A549 (cell line): ENCODE measurements at regions not wholly inside any gene's neighbourhood (a gene's known extent, or its start where the extent isn't known, plus 50 kb on each side); places are given as distances from the start of the nearest gene placed in this dataset.
"Not testable (repeated sequence)": the region's sequence is repeated elsewhere in the genome, so short reads cannot be mapped to it uniquely, and the experiment has no call there.

ENCODE experiments used
- ATAC-seq, 2 experiments: fragments of 200-7000 bp in 1 of 2; fragments of >200 bp in 1 of 2; cut with Nextera tagmentation in 1 of 2; cut with Tn5 transposase in 1 of 2; 3 replicates each; pipeline versions ENCODE4 v1.8.0 to v1.9.1; 2018 to 2020; ENCODE audit warnings: mild to moderate bottlenecking in 1 of 2, moderate library complexity in 1 of 2
- CTCF ChIA-PET: fragments of 300-600 bp; sonication (Branson Sonifier 250); formaldehyde crosslinking; extraction: SDS; loops from one replicate; lab custom pipeline; 2021; ENCODE audit warnings: antibody characterized with exemption, inconsistent platforms; lab: Yijun Ruan, JAX
- POLR2A ChIA-PET: fragments of 350-600 bp; formaldehyde crosslinking; extraction: SDS; loops from one replicate; lab custom pipeline; 2021; ENCODE audit warnings: antibody characterized with exemption, inconsistent platforms; lab: Yijun Ruan, JAX
- DNase-seq, 2 experiments: peaks; one replicate each; pipeline versions ENCODE4 v3.0.0 to v3.0.0-alpha.2; 2011 to 2016; ENCODE audit warnings: low read depth in 1 of 2, low spot score in 1 of 2
- FAIRE-seq: peaks from 2 replicates; lab custom pipeline; 2011; peaks lifted over from hg19 to GRCh38; lab: Jason Lieb, UNC
- H3K27ac ChIP-seq, 2 experiments: fragments of >200 bp; sonication (Bioruptor Twin); formaldehyde crosslinking; 3 replicates each; pipeline ENCODE4 v1.5.1; 2016 to 2017
- H3K4me1 ChIP-seq: fragments of >200 bp; sonication (Bioruptor Twin); formaldehyde crosslinking; 3 replicates; pipeline ENCODE4 v1.6.1; 2016
- H3K4me2 ChIP-seq: fragments of >200 bp; sonication (Bioruptor Twin); formaldehyde crosslinking; 3 replicates; pipeline ENCODE4 v1.6.1; 2016
- H3K4me3 ChIP-seq: fragments of >200 bp; sonication (Bioruptor Twin); formaldehyde crosslinking; 3 replicates; pipeline ENCODE4 v1.5.1; 2016
- H3K9me3 ChIP-seq: fragments of >200 bp; sonication (Bioruptor Twin); formaldehyde crosslinking; 3 replicates; pipeline ENCODE4 v1.6.1; 2016
- CBX2 ChIP-seq: fragments of 200-600 bp; sonication (generic); IDR thresholded peaks from 2 replicates; pipeline ENCODE4 v1.6.1; 2016; ENCODE audit warnings: low read depth, mild to moderate bottlenecking, borderline replicate concordance
- CBX8 ChIP-seq: fragments of 200-600 bp; sonication (generic); IDR thresholded peaks from 2 replicates; pipeline ENCODE4 v1.6.1; 2016
- CHD2 ChIP-seq: fragments of 150-350 bp; IDR thresholded peaks from 2 replicates; pipeline ENCODE4 v1.6.1; 2014; ENCODE audit warnings: low read length; ENCODE audit not compliant: partially characterized antibody
- CHD4 ChIP-seq: fragments of 200-600 bp; sonication (generic); IDR thresholded peaks from 2 replicates; pipeline ENCODE4 v1.6.1; 2016; ENCODE audit warnings: antibody characterized with exemption, mild to moderate bottlenecking, borderline replicate concordance
- CTCF ChIP-seq: fragments of >200 bp; sonication (Bioruptor Twin); formaldehyde crosslinking; IDR thresholded peaks from 3 replicates; pipeline ENCODE4 v1.5.1; 2016
- EHF ChIP-seq: fragments of 250-450 bp; sonication (Bioruptor Pico); IDR thresholded peaks from 2 replicates; pipeline ENCODE4 v1.5.0; 2020; ENCODE audit warnings: mild to moderate bottlenecking
- EHMT2 ChIP-seq: fragments of 200-600 bp; sonication (generic); IDR thresholded peaks from 2 replicates; pipeline ENCODE4 v1.6.1; 2016; ENCODE audit warnings: antibody characterized with exemption, low read depth, mild to moderate bottlenecking, moderate library complexity
- EP300 ChIP-seq, 2 experiments: fragments of >200 bp; sonication (Bioruptor Twin); formaldehyde crosslinking; IDR thresholded peaks; 2 replicates in 1 of 2; 3 replicates in 1 of 2; pipeline ENCODE4 v1.6.1; 2016 to 2017
- FOSB ChIP-seq: fragments of 250-450 bp; sonication (Bioruptor Pico); IDR thresholded peaks from 2 replicates; pipeline ENCODE4 v1.5.0; 2020; ENCODE audit warnings: mild to moderate bottlenecking, moderate library complexity
- FOXS1 ChIP-seq: fragments of 250-450 bp; sonication (Bioruptor Pico); IDR thresholded peaks from 2 replicates; pipeline ENCODE4 v1.5.0; 2020; ENCODE audit warnings: mild to moderate bottlenecking, moderate library complexity
- HOXA7 ChIP-seq: fragments of 250-450 bp; sonication (Bioruptor Pico); IDR thresholded peaks from 2 replicates; pipeline ENCODE4 v1.5.0; 2020; ENCODE audit warnings: mild to moderate bottlenecking, moderate library complexity
- HOXB5 ChIP-seq: fragments of 250-450 bp; sonication (Bioruptor Pico); IDR thresholded peaks from 2 replicates; pipeline ENCODE4 v1.5.0; 2020; ENCODE audit warnings: mild to moderate bottlenecking, moderate library complexity
- JUN ChIP-seq, 2 experiments: fragments of >200 bp; sonication (Bioruptor Twin); formaldehyde crosslinking; IDR thresholded peaks; 2 replicates in 1 of 2; 3 replicates in 1 of 2; pipeline ENCODE4 v1.6.1; 2016 to 2017
- KDM5A ChIP-seq: fragments of 200-600 bp; sonication (generic); IDR thresholded peaks from 2 replicates; pipeline ENCODE4 v1.6.1; 2016; ENCODE audit warnings: antibody characterized with exemption, mild to moderate bottlenecking
- MAFK ChIP-seq: fragments of 450-650 bp; IDR thresholded peaks from 2 replicates; pipeline ENCODE4 v1.6.1; 2014; ENCODE audit not compliant: partially characterized antibody
- MAX ChIP-seq: IDR thresholded peaks from 2 replicates; pipeline ENCODE4 v1.6.1; 2012
- NPAS2 ChIP-seq: fragments of 250-450 bp; sonication (Bioruptor Pico); IDR thresholded peaks from 2 replicates; pipeline ENCODE4 v1.8.0; 2022; ENCODE audit warnings: mild to moderate bottlenecking, moderate library complexity, borderline replicate concordance
- NR3C1 ChIP-seq: fragments of >200 bp; sonication (Bioruptor Twin); formaldehyde crosslinking; IDR thresholded peaks from 3 replicates; pipeline ENCODE4 v1.6.1; 2017
- PBX3 ChIP-seq: IDR thresholded peaks from 2 replicates; pipeline ENCODE4 v1.6.1; 2012
- RAD21 ChIP-seq, 2 experiments: fragments of >200 bp in 1 of 2; sonication (Bioruptor Twin) in 1 of 2; formaldehyde crosslinking in 1 of 2; IDR thresholded peaks in 1 of 2; conservative IDR thresholded peaks in 1 of 2; 2 replicates in 1 of 2; 3 replicates in 1 of 2; pipeline ENCODE4 v1.6.1; 2012 to 2018; ENCODE audit warnings: inconsistent platforms in 1 of 2
- RARB ChIP-seq: fragments of 250-450 bp; sonication (Bioruptor Pico); IDR thresholded peaks from 2 replicates; pipeline ENCODE4 v1.8.0; 2021; ENCODE audit warnings: mild to moderate bottlenecking, moderate library complexity
- RCOR1 ChIP-seq: fragments of 150-350 bp; IDR thresholded peaks from 2 replicates; pipeline ENCODE4 v1.6.1; 2014; ENCODE audit warnings: antibody characterized with exemption, low read length, low read depth
- REST ChIP-seq: fragments of 200-600 bp; sonication (generic); IDR thresholded peaks from 2 replicates; pipeline ENCODE4 v1.6.1; 2016; ENCODE audit warnings: antibody characterized with exemption, mild to moderate bottlenecking, moderate library complexity
- RFX5 ChIP-seq: fragments of 450-650 bp; IDR thresholded peaks from 2 replicates; pipeline ENCODE4 v1.7.1; 2014; ENCODE audit warnings: antibody characterized with exemption, mild to moderate bottlenecking, moderate library complexity
- RNF2 ChIP-seq: fragments of 200-600 bp; sonication (generic); IDR thresholded peaks from 2 replicates; pipeline ENCODE4 v1.6.1; 2016; ENCODE audit warnings: low read depth, mild to moderate bottlenecking, antibody characterized with exemption, moderate library complexity, borderline replicate concordance
- SMC3 ChIP-seq: fragments of >200 bp; sonication (Bioruptor Twin); formaldehyde crosslinking; IDR thresholded peaks from 3 replicates; pipeline ENCODE4 v1.6.1; 2018; ENCODE audit warnings: inconsistent platforms
- TP53 ChIP-seq: fragments of 250-450 bp; sonication (Bioruptor Pico); IDR thresholded peaks from 2 replicates; pipeline ENCODE4 v1.5.0; 2021; ENCODE audit warnings: mild to moderate bottlenecking, moderate library complexity
- USF2 ChIP-seq: fragments of 450-650 bp; IDR thresholded peaks from 2 replicates; pipeline ENCODE4 v1.6.1; 2014; ENCODE audit warnings: antibody characterized with exemption
- ZC3H11A ChIP-seq: fragments of 450-650 bp; IDR thresholded peaks from 2 replicates; pipeline ENCODE4 v1.6.1; 2014; ENCODE audit warnings: antibody characterized with exemption, mild to moderate bottlenecking
- ZNF302 ChIP-seq: fragments of 250-450 bp; sonication (Bioruptor Pico); IDR thresholded peaks from 2 replicates; pipeline ENCODE4 v1.9.0; 2021; ENCODE audit warnings: inconsistent platforms, mild to moderate bottlenecking, moderate library complexity
- WGBS: methylation state at CpG from one replicate; pipeline ENCODE4 v1.1.6; 2017; ENCODE audit errors: missing lambda C conversion rate; 5-methylcytosine and 5-hydroxymethylcytosine counted together

GRCh38 chr15:66980326-66980725, 85.1 kb upstream of the SMAD3 start:
- H3K4me1 ChIP-seq, DNase-seq, FAIRE-seq, H3K4me3 ChIP-seq, H3K27ac ChIP-seq, H3K9me3 ChIP-seq, H3K4me2 ChIP-seq, ATAC-seq, POLR2A ChIA-PET: not testable (repeated sequence)
- 50% methylated on average over 3 of the region's 3 CpGs for WGBS
- CTCF ChIA-PET: interaction anchor here (0.8 to 2.3 kb wide), 4 partner anchors 8 to 139 kb away, joined by 3 to 6 read pairs (median 4); no protein-coding TSS in a partner anchor

GRCh38 chr15:66981771-66982170, 83.6 kb upstream of the SMAD3 start:
- Histone ChIP-seq H3K27ac (no peak overlapping the region), H3K4me3 (no peak overlapping the region), H3K4me1 (no peaks in the 10 kb centered on the region), H3K4me2 (no peak overlapping the region), H3K9me3 (no peaks in the 10 kb centered on the region)
- no peak for TF ChIP-seq KDM5A
- no peak for TF ChIP-seq CHD2
- TF ChIP-seq RAD21 (conservative IDR thresholded peaks at IDR 0.05 in 1 of 2, IDR thresholded peaks at IDR 0.05 in 1 of 2): no peak
- no peak for TF ChIP-seq REST
- no peak for TF ChIP-seq HOXB5 (CRISPR knock-in tag)
- TF ChIP-seq TP53 (CRISPR knock-in tag): no peak
- TF ChIP-seq ZNF302: no peak
- no peak for TF ChIP-seq NR3C1
- TF ChIP-seq CHD4: no peak
- no peak for TF ChIP-seq EHF (CRISPR knock-in tag)
- TF ChIP-seq RCOR1: no peak
- no peak for TF ChIP-seq FOSB (CRISPR knock-in tag)
- TF ChIP-seq USF2: no peak
- TF ChIP-seq HOXA7 (CRISPR knock-in tag): no peak
- TF ChIP-seq EHMT2: no peak
- no peak for TF ChIP-seq JUN (IDR thresholded peaks at IDR 0.05)
- POLR2A ChIA-PET: no interaction called here
- CTCF ChIA-PET: interaction anchor here (2.3 kb wide), 1 partner anchor 35 kb away, joined by 6 read pairs; no protein-coding TSS in a partner anchor
- WGBS: 80% methylated on average over 6 of the region's 6 CpGs
- no peak for FAIRE-seq
- ATAC-seq: no peak
- DNase-seq: no peak

- CTCF ChIA-PET: no interaction called here
- POLR2A ChIA-PET: no interaction called here
- Histone ChIP-seq H3K4me1 (no peaks in the 10 kb centered on the region), H3K4me2 (no peak overlapping the region), H3K27ac (no peak overlapping the region), H3K9me3 (no peaks in the 10 kb centered on the region), H3K4me3 (no peak overlapping the region)
- 83% methylated on average over 4 of the region's 4 CpGs for WGBS
- no peak for FAIRE-seq
- no peak for DNase-seq
- ATAC-seq: no peak
- no peak for TF ChIP-seq PBX3
- TF ChIP-seq TP53 (CRISPR knock-in tag): no peak
- no peak for TF ChIP-seq SMC3
- TF ChIP-seq RARB (CRISPR knock-in tag): no peak
- no peak for TF ChIP-seq RFX5
- no peak for TF ChIP-seq CBX2
- no peak for TF ChIP-seq MAFK
- TF ChIP-seq NPAS2 (CRISPR knock-in tag): no peak
- no peak for TF ChIP-seq CTCF
- TF ChIP-seq CBX8: no peak
- TF ChIP-seq ZC3H11A: no peak
- no peak for TF ChIP-seq EP300 (IDR thresholded peaks at IDR 0.05)
- TF ChIP-seq JUN (IDR thresholded peaks at IDR 0.05): no peak
- TF ChIP-seq MAX: no peak
- no peak for TF ChIP-seq FOXS1 (CRISPR knock-in tag)
- no peak for TF ChIP-seq RNF2
Observed at GRCh38 chr15:66982250-66982649, 83.2 kb upstream of the SMAD3 start.
